ENCODE measurements at regions not wholly inside any gene's neighbourhood (a gene's known extent, or its start where the extent isn't known, plus 50 kb on each side); places are given as distances from the start of the nearest gene placed in this dataset.

GRCh38 chr15:95442107-95442719 lies 888.3 kb upstream of the NR2F2 start:
- TF ChIP-seq CTCF (IDR thresholded peaks at IDR 0.05; ENCODE audit: control extremely low read depth in 1 of 3, insufficient read depth in 1 of 3, low read depth in 1 of 3, low read length in 3 of 3) (no peak), POLR2A (IDR thresholded peaks at IDR 0.05; ENCODE audit: control extremely low read depth in 1 of 2, low read depth in 2 of 2, low read length in 2 of 2) (no peak), POLR2AphosphoS5 (IDR thresholded peaks at IDR 0.05; ENCODE audit: low read depth, low read length) (no peak), MAX (IDR thresholded peaks at IDR 0.05) (no peak), YY1 (IDR thresholded peaks at IDR 0.05; ENCODE audit: low read depth, low read length) (no peak), EP300 (IDR thresholded peaks at IDR 0.05; ENCODE audit: borderline replicate concordance in 1 of 2, low read depth in 2 of 2, low read length in 2 of 2) (no peak)

Data from H1 (cell line).